GM18507 (cell line): ENCODE measurements at regions not wholly inside any gene's neighbourhood (a gene's known extent, or its start where the extent isn't known, plus 50 kb on each side); places are given as distances from the start of the nearest gene placed in this dataset.
"Not testable (repeated sequence)": the region's sequence is repeated elsewhere in the genome, so short reads cannot be mapped to it uniquely, and the experiment has no call there.

Source experiments
- DNase-seq: peaks from one replicate; pipeline ENCODE4 v3.0.0; 2011; ENCODE audit warnings: low read depth; ENCODE audit not compliant: insufficient read length; ENCODE audit errors: extremely low spot score
- FAIRE-seq: peaks from 2 replicates; lab custom pipeline; 2011; peaks lifted over from hg19 to GRCh38; lab: Jason Lieb, UNC

DNA sequence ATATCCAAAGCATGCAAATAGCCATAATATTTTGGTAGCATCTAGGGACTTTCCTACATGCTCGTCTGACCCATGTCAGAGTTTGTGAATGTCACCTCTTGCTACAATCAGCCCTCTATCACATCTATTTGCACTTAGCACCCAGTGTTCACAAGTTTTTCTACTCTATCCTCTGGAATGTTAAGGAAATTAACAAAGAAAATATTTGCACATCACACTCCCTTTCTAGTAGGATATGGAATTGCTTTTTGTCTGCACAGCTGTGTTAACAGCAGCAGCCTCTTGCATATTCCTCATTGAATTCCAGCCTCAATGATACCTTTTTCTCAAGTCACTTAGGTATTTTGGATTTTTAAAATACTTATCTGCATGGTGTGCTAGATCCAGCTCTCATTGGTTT lies 403.1 kb upstream of the SEMA3C start:
- DNase-seq: no peak
- no peak for FAIRE-seq

DNA sequence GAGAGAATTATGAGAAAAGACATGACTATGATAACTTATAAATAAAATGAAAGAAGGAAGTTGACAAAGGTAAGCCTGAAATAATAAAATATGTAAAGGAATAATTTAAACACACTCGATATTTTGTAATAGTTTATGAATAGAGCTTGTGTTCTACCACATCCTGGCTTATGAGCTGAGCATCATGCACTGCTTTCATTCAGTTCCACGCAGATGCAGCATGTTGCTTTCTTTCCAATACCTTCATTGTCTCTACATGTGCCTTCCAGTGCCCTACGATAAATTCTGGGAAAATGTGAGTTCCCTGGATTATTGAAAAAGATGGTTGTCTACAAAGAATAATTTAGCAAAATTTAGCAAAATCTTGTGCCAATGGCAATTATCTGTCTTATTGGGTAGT lies 398.9 kb upstream of the SEMA3C start:
- FAIRE-seq: no peak

DNA sequence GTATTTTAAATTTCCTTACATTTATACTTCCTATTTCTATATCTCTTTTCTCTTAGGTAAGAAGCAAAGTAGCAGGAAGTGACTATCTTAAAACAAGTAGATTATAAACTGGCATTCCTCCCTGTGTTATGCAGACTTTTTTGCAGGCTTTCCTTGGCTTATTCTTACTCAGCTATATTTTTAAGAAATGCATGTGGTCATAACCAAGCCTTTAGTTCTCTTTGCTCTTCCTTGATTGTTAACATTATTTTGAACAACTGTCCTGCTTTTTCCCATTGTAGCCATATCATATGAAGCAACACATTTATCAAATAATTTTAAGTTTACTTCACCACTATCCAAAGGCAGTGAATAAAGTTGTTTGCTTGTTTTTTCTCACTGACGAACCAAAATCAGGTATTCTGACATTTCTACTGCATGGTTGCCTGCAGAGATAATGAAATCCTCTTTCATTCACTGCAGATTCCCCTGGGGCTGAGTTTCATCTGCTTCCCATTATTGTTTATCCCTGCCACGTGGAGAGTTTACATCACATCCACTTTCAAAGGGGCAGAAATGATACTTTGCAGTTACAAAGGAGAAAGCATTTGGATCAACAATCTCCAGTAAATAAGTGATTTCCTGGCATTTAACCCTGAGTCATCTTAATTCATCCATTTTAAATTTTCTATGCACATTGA lies 389.9 kb upstream of the SEMA3C start:
- DNase-seq (no peak), FAIRE-seq (no peak)

More for the DNA sequence above, 398.9 kb upstream of the SEMA3C start:
- DNase-seq: no peak

DNA sequence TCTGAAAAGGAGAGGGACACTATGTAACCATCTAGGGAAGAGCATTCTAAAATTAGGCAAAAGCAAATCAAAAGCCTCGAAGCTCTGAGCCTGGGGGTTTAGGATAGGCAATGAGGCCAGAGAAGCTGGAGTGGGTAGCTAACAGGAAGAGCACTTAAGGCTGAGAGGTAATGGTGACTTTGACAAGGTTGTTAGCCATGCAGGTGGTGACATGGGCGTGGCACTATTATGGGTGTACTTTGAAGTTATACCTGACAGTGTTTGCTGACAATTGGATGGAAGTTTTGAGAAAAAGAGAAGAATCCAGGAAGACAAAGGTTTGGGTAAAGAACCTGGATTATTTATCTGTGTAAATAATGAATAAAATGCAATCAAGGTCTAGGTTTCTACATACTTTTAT lies 383.0 kb upstream of the SEMA3C start:
- no peak for FAIRE-seq
- no peak for DNase-seq

DNA sequence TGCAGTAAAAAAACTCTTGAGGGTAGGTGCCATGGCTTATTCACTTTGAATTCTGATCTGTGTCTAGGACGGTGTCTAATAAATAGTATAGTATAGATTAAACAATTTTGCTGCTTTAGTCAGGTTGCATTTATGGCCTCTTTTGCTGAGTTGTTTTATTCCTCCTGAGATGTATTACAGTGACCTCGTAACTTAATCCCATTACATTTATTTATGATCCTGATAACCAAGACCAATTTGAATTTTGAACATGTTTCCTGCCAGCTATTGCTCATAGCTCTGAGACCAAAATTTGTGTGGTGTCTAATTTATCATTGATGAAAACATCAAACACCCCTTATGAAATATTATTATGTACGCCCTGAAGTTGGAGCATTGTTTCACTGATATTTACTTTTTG lies 381.9 kb upstream of the SEMA3C start:
- DNase-seq (no peak), FAIRE-seq (no peak)

DNA sequence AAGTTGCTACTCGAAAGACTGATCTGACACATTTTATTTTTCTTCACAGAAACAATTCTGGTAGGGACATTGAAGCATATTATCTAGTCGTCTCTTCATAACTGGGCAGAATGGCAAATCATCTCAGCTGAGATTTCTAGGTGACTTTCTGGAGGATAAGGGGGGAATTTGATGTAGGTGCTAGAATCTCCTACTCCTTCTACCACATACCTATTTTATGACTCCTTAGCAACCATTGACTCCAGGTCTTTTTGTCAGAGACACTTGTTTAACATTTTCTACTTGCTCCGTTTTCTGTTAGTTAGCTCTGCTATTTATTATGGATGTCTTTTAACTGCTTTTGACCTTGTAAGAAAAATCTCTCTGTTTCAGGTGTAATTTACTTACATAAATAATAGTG lies 380.9 kb upstream of the SEMA3C start:
- FAIRE-seq (no peak), DNase-seq (no peak)

- no peak for FAIRE-seq
- no peak for DNase-seq
Measured at GRCh38 chr7:81298951-81299666, 380.3 kb upstream of the SEMA3C start.

GRCh38 chr7:81297317-81297716 lies 378.5 kb upstream of the SEMA3C start:
- DNase-seq: no peak
- no peak for FAIRE-seq

DNA sequence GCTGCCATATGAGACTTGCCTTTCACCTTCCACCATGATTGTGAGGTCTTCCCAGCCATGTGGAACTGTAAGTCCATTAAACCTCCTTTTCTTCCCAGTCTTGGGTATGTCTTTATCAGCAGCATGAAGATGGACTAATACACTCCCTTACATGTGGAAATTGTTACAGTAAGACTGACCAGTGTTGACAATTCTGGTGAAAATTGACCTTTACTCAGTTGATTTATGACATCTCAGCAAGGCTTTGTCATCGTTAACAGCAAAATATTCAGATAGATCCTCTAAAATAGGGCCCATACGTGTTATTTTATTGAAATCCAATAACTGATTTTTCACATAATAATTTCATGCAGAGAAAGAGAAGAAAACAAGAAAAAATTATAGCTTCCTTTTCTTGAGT lies 377.9 kb upstream of the SEMA3C start:
- FAIRE-seq: no peak
- no peak for DNase-seq

GRCh38 chr7:81294897-81295515 lies 376.2 kb upstream of the SEMA3C start:
- DNase-seq (no peak), FAIRE-seq (no peak)

- FAIRE-seq (no peak), DNase-seq (no peak)
Measured at GRCh38 chr7:81293806-81294205, 375.0 kb upstream of the SEMA3C start.

DNA sequence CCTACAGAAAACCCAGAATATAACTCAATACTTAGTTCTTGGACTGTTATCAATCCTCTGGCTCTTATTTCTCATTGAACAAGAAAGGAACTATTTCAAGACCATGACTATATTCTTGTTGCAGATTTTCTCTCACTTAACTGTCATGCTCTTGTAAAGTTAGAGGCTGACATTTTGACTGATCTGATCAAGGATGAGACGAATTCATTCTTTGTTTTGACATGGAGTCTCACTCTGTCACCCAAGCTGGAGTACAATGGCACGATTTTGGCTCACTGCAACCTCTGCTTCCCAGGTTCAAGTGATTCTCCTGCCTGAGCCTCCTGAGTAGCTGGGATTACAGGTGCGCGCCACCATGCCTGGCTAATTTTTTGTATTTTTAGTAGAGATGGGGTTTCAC lies 367.9 kb upstream of the SEMA3C start:
- not testable (repeated sequence) for FAIRE-seq, DNase-seq

DNA sequence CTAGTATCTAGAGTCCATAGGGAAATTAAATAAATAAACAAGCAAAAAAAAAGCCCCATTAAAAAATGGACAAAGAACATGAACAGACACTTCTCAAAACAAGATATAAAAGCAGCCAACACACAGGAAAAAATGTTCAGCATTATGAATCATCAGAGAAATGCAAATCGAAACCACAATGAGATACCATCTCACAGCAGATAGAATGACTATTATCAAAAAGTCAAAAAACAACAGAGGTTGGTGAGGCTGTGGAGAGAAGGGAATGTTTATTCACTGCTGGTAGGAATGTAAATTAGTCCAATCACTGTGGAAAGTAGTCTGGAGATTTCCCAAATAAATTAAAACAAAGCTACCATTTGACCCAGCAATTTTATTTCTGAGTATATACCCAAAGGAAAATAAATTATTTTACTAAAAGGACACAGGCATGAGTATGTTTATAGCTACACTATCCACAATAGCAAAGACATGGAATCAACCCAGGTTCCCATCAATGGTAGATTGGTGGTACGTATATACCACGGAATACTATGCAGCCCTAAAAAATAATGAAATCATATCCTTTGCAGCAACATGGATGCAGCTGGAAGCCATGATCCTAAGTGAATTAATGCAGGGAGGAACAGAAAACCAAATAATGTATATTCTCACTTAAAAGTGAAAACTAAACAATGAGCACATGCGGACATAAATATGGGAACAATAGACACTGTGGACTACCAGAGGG lies 366.5 kb upstream of the SEMA3C start:
- DNase-seq: no peak
- no peak for FAIRE-seq

DNA sequence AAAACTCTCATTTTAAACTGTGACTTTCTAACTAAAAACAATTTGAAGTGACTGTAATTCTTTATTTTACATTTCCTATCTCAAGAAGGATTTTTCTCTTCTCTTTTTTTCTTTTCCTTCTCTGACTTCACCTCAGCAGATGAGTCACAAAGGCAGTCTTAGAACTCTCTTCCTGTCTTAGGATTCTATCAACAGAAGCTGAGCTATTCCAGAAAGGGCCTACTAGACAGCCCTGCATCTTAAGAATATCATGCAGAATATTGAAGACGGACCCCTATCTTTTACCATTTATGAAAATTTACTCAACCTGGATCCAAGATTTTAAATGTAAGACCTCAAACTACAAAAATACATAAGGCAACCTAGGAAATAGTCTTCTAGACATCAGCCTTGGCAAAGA lies 365.7 kb upstream of the SEMA3C start:
- FAIRE-seq (no peak), DNase-seq (no peak)

- DNase-seq (no peak), FAIRE-seq (no peak)
Measured at GRCh38 chr7:81280531-81280930, 361.7 kb upstream of the SEMA3C start.

DNA sequence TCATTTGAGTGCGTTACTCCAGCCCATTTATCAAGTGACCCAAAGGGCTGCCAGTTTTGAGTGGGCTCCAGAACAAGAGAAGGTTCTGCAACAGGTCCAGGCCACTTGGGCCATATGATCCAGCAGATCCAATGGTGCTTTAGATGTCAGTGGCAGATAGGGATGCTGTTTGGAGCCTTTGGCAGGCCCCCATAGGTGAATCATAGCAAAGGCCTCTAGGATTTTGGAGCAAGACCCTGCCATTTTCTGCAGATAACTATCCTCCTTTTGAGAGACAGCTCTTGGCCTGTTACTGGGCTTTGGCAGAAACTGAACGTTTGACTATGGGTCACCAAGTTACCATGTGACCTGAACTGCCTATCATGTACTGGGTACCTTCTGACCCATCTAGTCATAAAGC lies 358.8 kb upstream of the SEMA3C start:
- DNase-seq (no peak), FAIRE-seq (no peak)

DNA sequence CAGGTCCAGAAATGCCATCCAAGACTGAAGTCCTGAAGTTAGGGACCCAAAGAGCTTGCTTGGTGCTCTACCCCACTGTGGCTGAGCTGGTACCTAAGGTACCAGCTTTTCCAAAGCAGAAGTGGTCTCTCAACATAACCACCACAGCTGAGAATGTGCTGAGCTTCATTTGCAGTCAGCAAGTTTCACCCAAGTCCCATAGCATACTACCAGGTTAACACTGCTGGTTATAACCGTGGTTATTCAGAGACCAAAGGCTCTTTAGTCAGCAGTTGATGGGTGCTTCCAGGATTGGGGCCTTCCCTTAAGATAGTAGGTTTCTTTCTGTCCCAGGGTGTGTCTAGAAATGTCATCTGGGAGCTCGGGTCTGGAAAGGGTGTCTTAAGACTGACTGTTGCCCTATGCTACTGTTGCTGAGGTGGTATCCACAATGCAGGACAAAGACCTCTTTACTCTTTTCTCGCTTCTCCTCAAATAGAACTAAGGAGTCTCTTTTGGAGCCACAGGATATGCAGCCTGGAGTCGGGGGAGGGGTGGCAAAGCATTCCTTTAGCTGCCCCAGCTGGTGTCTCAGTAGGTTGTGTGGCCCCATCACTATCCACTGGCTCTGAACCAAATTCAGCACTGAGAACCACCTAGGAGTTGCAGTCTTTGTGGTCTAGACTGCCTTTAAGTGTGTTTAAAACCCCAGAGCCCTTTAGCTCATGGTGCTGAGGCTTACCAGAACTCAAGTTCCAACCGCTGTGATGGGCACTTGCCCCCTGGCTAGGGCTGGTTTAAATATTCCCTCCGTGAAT lies 354.9 kb upstream of the SEMA3C start:
- FAIRE-seq: no peak

DNA sequence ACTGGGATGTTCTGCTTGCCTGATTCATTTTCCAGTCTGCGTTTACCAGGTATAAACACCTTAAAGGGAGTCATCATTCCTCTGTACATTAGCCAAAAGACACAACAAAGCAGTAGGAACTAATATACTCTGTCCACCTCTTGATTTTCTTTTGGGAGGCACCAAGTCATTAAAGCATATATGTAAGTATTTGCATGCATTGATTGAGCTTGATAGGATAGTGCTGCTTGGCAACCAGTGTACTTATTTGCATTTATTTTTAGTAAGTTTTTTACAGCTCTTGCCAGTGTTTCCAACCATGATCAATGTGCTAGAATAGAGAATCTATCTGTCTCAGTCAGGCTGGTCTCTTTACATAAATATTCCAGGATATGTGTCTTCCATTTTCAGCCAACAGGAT lies 353.3 kb upstream of the SEMA3C start:
- FAIRE-seq: no peak
- DNase-seq: no peak

More for the DNA sequence above, 354.9 kb upstream of the SEMA3C start:
- DNase-seq: no peak

DNA sequence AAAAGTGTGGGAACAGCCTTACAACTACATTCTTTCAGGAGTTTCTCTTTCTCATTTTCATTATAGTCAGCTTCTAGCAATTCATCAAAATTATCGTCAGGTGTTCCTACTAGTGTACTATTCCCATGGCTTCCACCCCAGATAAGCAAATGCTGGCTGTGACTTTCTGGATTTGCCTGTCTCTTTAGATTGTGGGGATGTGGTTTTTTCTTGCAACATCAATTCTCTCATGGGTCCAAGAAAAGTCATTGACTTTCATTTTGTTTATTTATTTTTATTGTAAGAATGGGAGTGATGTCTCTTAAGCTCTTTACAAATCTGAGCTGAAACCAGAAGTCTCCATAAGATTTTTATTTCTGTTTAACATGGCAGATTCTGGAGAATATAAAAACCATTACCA lies 349.7 kb upstream of the SEMA3C start:
- FAIRE-seq: no peak

GRCh38 chr7:81267508-81267907 lies 348.7 kb upstream of the SEMA3C start:
- FAIRE-seq (no peak), DNase-seq (no peak)

More for the DNA sequence above, 349.7 kb upstream of the SEMA3C start:
- no peak for DNase-seq
